ENCODE measurements at regions not wholly inside any gene's neighbourhood (a gene's known extent, or its start where the extent isn't known, plus 50 kb on each side); places are given as distances from the start of the nearest gene placed in this dataset.

DNA sequence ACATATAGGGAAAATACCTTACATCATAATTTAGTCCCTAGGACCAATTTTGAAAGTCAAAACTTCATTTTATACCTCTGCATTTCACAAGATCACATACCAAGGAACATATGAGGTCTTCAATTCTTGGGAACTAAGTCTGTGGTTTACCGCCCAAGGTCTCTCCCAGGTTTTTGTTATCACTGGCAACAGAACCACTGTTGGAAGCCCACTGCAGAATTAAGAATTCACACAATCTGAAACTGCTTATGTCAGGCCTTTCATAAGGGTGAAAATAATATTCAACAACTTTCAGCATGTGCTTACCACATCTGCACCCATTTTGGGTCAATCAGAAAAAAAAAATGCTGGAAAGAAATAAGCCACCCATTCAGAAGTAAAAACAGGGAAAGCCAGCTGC lies 107.2 kb upstream of the MME start:
- peak; percentile 18 for DNase-seq

DNA sequence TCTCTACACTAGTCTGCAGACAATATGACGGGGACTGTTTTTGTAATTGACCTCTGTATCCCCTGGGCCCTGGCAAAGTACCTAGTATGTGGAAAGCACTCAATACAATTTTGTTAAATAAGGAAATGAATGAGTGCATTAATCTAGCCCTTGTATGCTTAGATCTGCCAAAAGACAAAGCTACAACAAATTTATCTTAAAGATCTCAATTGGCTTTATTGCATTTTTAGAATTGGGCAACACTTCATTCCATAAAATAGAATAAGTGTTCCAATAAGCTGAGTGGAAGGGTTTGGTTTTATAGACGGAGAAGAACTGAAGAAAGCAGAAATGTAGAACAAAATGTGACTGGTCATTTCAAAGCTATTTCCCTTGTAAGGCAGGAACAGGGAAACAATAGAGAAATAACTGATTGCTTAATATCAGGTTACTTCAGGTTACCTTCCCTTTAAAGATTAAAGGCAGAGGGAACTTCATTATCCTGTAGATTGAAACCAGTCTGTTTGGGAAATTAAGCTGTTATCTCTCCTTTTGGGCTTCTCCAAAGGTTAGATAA lies 108.3 kb upstream of the MME start:
- peak; percentile 63 for DNase-seq

DNA sequence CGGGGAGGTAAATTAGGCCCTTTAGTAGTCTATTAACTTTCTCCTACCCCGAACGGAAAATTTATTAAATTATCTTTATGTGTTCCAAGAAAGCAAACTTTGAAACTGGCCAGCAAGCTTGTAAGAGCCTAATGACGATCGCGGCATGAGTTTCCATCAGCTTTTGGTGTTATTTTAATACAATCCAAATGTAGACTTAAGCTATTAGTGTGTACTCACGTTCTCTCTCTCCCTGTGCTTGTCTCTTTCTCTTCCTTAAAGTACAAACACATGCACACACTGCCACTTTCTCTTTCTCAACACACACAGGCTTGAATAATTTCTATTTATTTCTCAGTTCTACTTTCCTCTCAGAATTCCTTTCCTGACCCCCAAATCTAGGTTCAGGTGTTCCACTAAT lies 108.8 kb upstream of the MME start:
- no peak for DNase-seq

DNA sequence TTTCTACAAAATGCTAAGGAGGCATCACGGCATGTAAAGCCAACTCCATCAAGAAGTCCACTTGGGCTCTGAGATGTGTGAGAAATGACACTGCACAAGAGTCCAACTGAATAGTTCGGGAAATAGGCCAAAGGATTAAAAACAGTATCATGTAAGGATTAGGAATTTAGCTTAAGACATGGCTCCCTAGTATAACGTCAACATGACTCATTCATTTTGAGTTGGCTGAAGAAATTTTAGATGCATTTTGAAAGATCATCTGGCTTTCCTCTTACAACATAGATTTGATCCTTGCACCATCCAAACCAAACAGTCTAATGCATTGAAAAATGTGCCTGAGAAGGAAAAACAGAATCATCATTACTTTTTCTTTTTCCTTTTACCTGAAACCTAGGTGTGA lies 109.3 kb upstream of the MME start:
- peak; percentile 76 for DNase-seq

DNA sequence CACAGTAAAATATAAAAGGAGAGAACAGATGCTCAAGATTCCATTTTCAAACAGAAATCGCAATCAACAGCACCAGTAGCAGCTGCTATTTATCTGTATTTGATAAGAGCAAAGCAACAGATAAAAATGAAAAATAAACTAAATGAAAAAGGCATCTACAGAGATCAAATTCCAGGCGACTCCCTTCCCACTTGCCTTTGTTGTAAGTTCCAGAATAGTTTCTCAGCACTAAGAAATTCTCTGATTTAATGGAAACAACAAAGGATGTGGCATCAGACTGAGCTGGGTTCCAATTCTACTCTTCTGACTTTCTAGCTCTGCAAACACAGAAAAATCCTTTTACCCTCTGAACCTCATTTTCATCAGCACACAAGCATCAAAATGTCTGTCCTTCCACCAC lies 110.8 kb upstream of the MME start:
- no peak for DNase-seq

DNA sequence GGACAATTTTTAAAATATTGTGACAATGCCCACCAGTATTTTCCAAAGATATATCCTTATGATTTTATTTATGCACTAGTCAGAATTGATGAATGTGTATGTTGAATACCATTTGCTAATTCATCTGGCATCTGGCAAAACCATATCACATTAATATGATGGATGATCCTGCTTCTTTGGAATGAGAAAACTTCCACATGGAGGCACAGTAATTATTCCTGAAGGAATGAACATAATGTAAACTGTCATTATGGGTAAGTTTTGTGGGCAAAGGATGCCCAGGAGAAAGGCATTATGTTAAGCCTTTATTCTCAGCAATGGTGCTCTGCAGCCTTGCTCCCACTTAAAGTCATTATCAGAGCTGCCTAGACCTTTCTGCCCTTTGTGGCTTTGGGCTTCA lies 113.0 kb upstream of the MME start:
- DNase-seq = peak; percentile 78

DNA sequence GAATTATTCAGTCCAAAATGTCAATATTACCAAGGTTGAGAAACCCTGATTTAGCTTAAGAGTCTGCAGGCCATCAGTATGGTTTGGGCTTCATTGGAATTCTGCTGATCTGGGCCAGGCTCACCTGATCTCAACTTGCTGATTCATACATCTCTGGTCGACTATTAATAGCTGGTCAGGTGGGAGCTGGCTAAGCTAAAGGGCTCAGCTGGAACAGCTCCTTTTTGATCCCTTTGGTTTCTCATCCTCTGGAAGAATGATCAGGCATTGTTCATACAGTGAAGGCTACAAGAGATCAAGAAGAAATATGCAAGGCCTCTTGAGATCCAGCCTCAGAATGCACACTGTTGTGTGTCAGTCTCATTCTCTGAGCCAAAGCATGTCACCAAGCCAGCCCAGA lies 123.3 kb upstream of the MME start:
- DNase-seq = no peak

DNA sequence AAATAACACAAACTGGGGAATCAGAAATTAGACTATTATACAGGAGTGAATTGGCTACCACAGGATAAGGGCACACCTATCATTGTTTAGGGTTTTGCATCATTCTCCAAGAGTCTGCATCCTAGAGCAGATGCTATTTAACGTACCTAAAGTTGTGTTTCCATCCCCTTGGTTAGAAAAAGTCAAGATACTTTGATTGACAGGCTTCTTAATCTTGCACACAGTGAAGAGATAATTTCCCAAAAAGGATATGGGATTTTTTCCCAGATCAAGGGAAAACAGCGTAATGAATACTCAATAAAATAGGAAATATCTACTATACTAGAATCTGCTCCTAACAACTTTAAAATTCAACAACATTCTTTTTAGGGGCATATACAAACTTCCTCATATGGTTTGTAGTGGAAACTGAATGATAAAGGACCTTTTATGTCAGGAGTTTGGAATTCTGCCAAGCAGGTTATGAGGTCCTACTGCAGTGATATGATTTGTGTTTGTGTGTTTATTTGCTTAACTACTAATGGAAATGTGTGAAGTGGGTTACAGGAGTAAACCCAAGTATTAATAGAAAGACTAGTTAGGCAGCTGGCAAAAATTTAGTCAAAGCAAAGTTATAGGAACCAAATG lies 124.1 kb upstream of the MME start:
- no peak for DNase-seq

DNA sequence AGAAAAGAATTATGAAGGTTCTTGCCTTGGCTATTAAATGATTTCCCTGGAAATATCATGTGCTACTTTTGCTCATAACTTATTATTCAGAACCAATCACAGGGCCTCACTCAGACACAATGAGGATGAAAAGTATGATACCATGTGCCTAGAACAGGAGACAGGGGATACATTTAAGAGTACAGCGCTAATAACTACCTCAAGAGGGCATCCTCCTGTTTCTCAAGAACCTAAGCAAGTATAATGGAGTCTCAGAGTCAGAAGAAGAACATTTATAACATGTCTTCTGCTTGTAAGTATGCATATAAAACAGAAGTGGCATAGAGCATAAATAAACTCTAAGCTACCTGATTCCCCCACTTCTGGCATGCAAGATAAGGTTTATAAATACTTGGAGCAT lies 125.4 kb upstream of the MME start:
- DNase-seq = peak; percentile 54

DNA sequence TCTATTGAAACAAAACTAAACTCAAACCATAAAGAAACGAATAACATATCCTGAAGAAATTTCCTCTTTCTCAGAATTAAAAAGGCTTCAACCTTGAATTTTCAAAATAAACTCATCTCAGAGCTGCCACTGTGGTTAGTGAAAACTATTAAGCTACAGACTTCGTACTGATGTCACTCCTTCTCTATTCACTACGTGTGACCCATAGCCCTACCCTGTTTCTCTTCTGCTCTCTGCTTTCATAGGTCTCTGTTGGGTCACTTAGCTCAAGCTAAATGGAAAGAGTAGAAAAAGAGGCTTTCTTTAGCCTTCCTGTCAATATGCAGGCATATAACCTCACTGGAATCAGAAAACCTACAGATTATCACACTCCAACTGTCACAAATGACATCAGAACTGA lies 126.6 kb upstream of the MME start:
- no peak for DNase-seq

DNA sequence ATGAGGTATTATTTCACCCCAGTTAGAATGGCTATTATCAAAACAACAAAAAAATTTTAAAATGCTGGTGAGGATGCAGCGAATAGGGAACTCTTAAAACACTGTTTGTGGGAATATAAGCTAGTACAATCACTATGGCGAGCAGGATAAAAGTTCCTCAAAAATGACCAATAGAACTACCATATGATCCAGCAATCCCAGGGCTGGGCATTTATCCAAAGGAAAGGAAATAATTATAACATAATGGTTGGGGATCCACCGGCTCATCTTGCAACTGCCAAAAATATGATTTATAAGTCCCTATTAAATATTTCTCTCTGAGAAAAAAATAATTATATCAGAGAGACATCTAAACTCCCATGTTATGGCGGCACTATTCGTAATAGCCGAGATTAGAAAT lies 127.6 kb upstream of the MME start:
- no peak for DNase-seq

DNA sequence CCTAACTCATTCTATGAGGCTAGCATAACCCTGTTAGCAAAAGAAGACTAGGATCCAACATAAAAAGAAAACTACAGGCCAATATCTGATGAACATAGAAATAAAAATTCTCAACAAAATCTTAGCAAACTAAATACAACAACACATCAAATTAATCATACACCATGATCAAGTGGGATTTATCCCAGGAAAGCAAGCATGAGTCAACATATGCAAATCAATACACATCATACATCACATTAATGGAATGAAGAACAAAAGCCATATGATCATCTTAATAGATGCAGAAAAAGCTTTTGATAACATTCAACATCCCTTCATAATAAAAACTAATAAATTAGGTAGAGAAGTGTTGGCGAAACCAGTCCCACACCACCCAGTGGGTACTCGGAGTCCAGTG lies 136.1 kb upstream of the MME start:
- no peak for DNase-seq

DNA sequence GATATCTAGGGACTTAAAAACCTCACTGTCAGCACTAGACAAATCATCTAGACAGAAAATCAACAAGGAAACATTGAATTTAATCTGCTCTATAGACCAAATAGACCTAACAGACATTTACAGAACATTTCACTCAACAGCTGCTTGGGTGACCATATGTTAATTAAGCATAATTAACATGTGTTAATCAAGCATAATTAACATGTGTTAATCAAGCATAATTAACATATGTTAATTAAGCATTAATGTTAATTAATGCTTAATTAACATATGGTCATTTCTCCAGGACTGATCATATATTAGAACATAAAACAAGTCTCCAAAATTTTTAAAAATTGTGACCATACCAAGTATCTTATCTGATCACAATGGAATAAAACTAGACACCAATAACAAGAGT lies 137.3 kb upstream of the MME start:
- no peak for DNase-seq

DNA sequence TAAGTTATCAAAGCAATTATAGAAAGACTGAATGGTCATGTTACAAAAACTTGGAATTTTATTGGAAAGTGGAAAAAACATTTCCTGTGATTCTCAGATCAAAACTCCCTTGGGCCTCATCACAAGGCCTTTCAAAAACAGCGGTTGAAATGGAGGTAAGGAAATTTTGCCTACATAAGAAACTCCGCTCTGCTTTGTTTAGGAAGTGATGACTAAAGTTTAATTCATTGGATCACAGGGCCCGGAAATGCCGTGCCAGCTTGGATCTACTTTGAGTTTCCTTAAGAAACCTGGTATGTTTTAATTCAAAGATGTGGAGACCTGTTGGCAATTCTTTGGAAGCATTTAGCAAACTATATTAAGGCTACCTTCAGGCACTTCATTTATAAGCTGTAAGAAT lies 143.9 kb upstream of the MME start:
- no peak for DNase-seq

DNA sequence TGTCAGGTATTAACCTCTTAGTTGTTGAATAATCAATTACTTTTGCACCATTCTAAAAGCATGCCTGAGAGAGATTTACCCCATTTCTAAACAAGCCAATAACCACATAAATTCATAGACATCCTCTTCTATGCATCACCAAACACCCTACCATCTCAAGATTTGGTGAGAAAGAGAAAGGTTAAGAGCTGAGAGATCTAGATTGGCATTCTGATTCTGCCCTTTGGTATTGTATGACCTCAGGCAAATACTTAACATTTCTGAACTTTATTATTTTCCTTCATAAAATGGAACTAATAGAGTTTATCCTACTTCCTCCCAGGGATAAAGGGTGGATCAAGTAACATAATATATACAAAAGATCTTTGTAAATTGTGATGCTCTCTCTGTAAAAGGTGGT lies 146.5 kb upstream of the MME start:
- peak; percentile 46 for DNase-seq

DNA sequence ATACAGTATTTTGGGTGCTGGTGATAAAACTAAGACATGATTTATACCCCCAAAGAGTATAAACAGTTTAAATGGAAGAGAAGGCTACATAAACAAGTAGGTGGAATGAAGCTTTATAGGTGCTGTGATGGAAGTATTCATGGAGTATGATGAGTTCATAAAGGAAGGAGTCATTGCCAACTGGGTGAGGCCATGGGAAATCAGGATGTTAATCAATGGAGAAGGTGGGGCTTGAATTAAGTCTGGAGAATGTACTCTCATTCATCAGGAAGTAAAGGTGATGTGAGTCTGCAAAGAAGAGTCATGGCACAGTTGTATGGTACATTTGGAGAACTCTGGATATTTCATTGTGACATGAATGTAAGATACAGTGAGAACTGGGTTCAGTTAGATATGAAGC lies 147.5 kb upstream of the MME start:
- no peak for DNase-seq

DNA sequence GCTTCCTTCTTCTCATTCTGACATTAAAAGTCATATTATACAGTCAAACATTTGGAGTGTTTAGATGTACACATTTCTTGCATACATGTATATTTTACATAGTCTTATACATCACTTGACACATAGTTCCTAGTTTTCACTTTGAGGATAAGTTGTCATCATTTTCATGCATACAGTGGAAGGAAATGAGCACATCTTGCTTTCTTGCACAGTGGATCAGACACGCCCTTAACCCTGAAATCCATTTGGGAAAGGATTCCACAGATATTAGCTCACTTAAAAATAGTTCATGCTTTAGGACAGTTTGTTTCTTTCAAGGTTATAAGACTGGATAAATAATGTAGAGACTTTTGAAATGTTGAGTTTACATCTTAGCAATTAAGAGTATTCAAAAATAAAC lies 148.6 kb upstream of the MME start:
- DNase-seq = peak; percentile 76

DNA sequence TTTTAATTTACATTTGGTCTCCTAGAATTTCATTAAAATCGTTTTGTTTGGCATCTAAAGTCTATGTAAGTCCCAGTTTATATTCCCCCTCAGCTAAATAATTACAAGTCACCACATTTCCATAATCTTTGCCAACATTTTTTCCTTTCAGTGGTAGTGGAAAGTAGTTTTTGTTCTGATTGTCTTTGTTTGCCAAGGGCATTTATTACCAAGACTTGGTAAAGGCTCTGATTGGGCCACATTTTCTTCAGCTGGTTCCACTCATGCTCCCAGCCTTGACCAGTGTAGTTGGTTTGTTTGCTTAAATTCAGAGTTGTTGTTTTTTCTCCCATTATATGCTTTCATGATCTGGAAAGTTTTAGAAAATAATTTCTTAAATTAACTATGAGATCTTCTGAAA lies 153.4 kb upstream of the MME start:
- DNase-seq = no peak

DNA sequence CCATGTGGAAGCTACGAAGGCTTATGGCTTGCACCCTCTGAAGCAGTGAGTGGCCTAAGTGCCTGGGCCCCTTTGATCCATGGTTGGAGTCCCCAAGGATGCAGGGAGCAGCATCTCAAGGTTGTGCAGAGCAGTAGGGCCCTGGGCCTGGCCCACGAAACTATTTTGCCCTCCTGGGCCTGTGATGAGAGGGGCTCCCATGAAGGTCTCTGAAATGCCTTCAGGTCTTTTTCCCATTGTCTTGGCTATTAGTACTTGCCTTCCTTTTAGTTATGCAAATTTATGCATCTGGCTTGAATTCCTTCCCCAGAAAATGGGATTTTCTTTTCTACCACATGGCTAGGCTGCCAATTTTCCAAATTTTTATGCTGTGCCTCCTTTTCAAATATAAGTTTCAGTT lies 158.8 kb upstream of the MME start:
- DNase-seq = no peak

DNA sequence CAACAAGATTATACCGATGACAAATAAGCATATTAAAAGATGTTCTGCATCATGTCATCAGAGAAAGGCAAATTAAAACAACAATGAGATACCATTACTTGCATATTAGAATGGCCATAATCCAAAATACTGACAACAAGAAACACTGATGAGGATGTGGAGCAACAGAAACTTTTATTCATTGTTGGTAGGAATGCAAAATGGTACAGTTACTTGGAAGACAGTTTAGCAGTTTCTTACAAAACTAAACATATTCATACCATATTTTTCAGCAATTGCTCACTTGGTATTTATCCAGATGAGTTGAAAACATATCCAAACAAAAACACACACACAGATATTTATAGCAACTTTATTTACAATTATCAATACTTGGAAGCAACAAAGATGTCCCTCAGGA lies 160.9 kb upstream of the MME start:
- DNase-seq = no peak

DNA sequence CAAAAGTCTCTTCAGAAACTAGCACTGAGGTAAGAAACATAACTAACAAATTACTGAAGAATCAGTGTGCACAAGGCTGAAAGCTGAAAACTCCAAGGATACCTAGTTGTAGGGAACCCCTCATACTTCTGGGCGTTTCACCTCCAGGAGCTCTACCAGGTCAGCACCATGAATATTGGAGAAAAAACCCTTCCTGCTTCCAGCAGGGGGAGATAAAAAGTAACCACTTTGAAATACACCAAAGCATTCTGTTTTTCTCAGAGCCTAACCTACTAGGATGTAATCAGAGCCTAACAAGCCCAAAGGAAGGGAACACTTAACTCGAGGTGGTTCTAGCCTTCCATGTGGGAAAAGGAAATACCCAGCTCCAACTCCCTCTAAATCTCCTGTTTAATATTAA lies 175.8 kb upstream of the MME start:
- peak; percentile 39 for DNase-seq

DNA sequence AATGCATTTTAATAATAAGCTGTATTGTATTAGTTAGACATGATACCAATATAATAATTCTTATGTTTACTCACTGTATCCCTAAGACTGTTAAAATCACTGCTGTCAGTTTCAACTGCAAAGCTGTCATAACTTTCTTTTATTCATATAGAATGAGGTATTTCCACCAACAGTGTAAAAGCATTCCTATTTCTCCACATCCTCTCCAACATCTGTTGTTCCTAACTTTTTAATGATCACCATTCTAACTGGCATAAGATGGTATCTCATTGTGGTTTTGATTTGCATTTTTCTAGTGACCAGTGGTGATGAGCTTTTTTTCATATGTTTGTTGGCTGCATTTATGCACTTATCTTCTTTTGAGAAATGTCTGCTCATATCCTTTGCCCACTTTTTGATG lies 177.6 kb upstream of the MME start:
- peak; percentile 63 for DNase-seq

DNA sequence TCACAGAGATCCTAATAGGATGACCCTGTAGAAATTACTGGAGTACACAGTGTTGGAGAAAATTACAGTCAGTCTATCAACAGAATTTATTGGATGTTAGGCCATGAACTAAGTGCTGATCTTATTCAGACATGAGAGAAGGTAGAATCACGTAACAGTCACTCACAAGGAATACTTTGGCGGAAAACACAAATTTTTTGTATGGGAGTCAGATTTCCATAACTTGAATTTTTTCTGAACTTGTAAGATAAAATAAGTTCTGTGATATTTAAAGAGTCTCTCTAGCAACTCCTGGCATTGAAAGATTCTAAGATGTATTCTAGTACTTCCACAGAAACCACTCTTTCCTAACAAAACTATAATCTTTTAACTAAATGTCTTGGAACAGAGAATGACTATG lies 178.8 kb upstream of the MME start:
- DNase-seq = no peak

DNA sequence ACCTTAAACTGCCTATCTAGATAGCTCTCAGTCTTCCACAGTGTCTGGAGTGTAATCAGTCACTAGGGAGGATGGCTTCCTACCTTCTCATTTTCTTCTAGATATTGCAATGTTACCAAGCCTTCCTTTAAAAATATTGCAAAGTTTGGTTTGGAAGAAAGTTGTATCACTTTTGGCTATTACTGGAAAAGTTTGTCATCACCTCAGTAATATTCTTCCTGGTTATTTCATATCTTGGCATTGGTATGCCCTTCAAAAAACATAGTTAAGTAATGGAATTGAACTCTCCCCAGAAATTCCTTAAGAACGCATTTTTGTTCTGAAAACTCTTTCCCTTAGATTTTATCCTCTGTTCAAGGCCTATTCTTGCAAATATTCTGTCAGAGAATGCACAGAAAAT lies 179.3 kb upstream of the MME start:
- DNase-seq = no peak

DNA sequence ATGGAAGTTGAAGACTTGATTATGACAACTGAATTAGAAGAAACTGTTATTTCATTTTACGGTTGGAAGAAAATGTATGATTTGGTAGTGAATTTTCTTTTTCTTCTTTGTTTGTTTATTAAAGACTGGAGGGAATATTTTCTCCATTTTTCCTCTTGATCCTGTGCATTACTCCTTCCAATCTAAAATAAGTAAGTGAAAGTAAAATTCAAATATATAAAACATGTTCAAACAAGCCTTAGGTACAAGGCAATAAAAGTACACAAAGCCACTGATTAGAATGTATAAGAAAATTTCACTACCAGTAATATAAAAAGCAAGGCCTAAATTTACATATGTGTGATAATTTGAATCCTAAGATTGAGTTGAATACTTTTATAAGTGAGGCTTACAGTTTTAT lies 181.2 kb upstream of the MME start:
- no peak for DNase-seq

DNA sequence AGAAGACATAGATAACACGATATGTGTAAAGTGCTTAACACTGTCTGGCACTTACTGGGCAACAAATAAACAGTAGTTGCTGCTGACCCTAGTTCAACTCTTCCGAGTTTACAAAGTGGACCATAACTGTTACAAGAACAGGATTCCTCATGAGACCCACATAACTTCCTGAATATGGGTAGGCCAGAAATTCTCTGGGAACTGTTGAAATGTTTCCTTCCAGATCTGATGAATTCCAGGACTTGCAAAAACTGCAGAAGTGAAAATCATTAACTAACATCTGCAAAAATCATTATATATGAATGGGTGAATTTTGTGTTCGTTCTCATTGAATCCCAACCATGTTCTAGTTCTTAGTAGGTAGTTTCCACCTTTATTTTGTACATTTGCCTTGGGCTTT lies 181.7 kb upstream of the MME start:
- no peak for DNase-seq
